Stimulated activated CD4-positive, alpha-beta T cell treated with anti-CD3 and anti-CD28 coated beads, Interleukin-1b, Interleukin-23, amount 100 ng/mL, for 48 hours (primary cell): ENCODE measurements at regions not wholly inside any gene's neighbourhood (a gene's known extent, or its start where the extent isn't known, plus 50 kb on each side); places are given as distances from the start of the nearest gene placed in this dataset.
"Not testable (repeated sequence)": the region's sequence is repeated elsewhere in the genome, so short reads cannot be mapped to it uniquely, and the experiment has no call there.

Experiments used
- DNase-seq: peaks from one replicate; pipeline ENCODE4 v3.0.0-alpha.2; 2020

GRCh38 chr9:65566018-65566417, 109.7 kb upstream of the ZNG1E start:
- DNase-seq = not testable (repeated sequence)

GRCh38 chr9:65519018-65519417, 156.7 kb upstream of the ZNG1E start:
- not testable (repeated sequence) for DNase-seq

- not testable (repeated sequence) for DNase-seq
Observed at GRCh38 chr9:65514465-65514864, 161.3 kb upstream of the ZNG1E start.

- not testable (repeated sequence) for DNase-seq
Observed at GRCh38 chr9:65507897-65508296, 167.8 kb upstream of the ZNG1E start.

GRCh38 chr9:65504686-65505085, 171.0 kb upstream of the ZNG1E start:
- not testable (repeated sequence) for DNase-seq

- not testable (repeated sequence) for DNase-seq
Observed at GRCh38 chr9:65503696-65504095, 172.0 kb upstream of the ZNG1E start.

- not testable (repeated sequence) for DNase-seq
Observed at GRCh38 chr9:65482890-65483289, 192.8 kb upstream of the ZNG1E start.

GRCh38 chr9:65481291-65481690, 194.4 kb upstream of the ZNG1E start:
- not testable (repeated sequence) for DNase-seq

- DNase-seq = not testable (repeated sequence)
Observed at GRCh38 chr9:65474891-65475290, 189.9 kb upstream of the FOXD4L5 start.

- DNase-seq = not testable (repeated sequence)
Observed at GRCh38 chr9:65473059-65473822, 188.2 kb upstream of the FOXD4L5 start.

- not testable (repeated sequence) for DNase-seq
Observed at GRCh38 chr9:65471106-65471505, 186.1 kb upstream of the FOXD4L5 start.

GRCh38 chr9:65466911-65467734, 182.1 kb upstream of the FOXD4L5 start:
- DNase-seq = not testable (repeated sequence)

- not testable (repeated sequence) for DNase-seq
Observed at GRCh38 chr9:65465246-65465895, 180.4 kb upstream of the FOXD4L5 start.

- not testable (repeated sequence) for DNase-seq
Observed at GRCh38 chr9:65462476-65462875, 177.5 kb upstream of the FOXD4L5 start.

- no peak for DNase-seq
Observed at GRCh38 chr9:65459756-65460320, 174.8 kb upstream of the FOXD4L5 start.

GRCh38 chr9:65458992-65459391, 174.0 kb upstream of the FOXD4L5 start:
- no peak for DNase-seq

- no peak for DNase-seq
Observed at GRCh38 chr9:65458465-65458864, 173.5 kb upstream of the FOXD4L5 start.

GRCh38 chr9:65456991-65457390, 172.0 kb upstream of the FOXD4L5 start:
- DNase-seq = not testable (repeated sequence)

GRCh38 chr9:65455751-65456647, 171.0 kb upstream of the FOXD4L5 start:
- not testable (repeated sequence) for DNase-seq

GRCh38 chr9:65455136-65455535, 170.1 kb upstream of the FOXD4L5 start:
- DNase-seq = not testable (repeated sequence)

GRCh38 chr9:65454666-65455065, 169.7 kb upstream of the FOXD4L5 start:
- DNase-seq = not testable (repeated sequence)

- not testable (repeated sequence) for DNase-seq
Observed at GRCh38 chr9:65454034-65454433, 169.0 kb upstream of the FOXD4L5 start.
